NT2/D1 (cell line): ENCODE measurements at regions not wholly inside any gene's neighbourhood (a gene's known extent, or its start where the extent isn't known, plus 50 kb on each side); places are given as distances from the start of the nearest gene placed in this dataset.

Experiments
- DNase-seq: peaks from one replicate; pipeline ENCODE4 v3.0.0-alpha.2; 2011; ENCODE audit warnings: low read depth, low spot score
- H3K27me3 ChIP-seq: 2 replicates; pipeline ENCODE4 v1.6.0; 2011; ENCODE audit warnings: mild to moderate bottlenecking; ENCODE audit not compliant: insufficient read length, insufficient read depth
- H3K36me3 ChIP-seq: 2 replicates; pipeline ENCODE4 v1.6.1; 2011; ENCODE audit warnings: mild to moderate bottlenecking, low read length, mixed read lengths; ENCODE audit not compliant: insufficient read depth, insufficient read length
- H3K4me1 ChIP-seq: 2 replicates; pipeline ENCODE4 v1.5.1; 2011; ENCODE audit not compliant: insufficient read depth, insufficient read length
- H3K4me3 ChIP-seq: 2 replicates; pipeline ENCODE4 v1.5.1; 2011; ENCODE audit warnings: low read depth; ENCODE audit not compliant: insufficient read length
- H3K9ac ChIP-seq: 2 replicates; pipeline ENCODE4 v1.6.0; 2011; ENCODE audit warnings: low read depth; ENCODE audit not compliant: insufficient read length
- H3K9me3 ChIP-seq: 2 replicates; pipeline ENCODE4 v1.5.1; 2011; ENCODE audit warnings: mild to moderate bottlenecking, low read length; ENCODE audit not compliant: insufficient read depth
- SUZ12 ChIP-seq: IDR thresholded peaks from 2 replicates; pipeline ENCODE4 v1.6.1; 2011; ENCODE audit not compliant: insufficient read length, insufficient read depth; ENCODE audit errors: extremely low read depth
- YY1 ChIP-seq: IDR thresholded peaks from 2 replicates; pipeline ENCODE4 v1.6.1; 2011; ENCODE audit not compliant: insufficient read length, insufficient read depth
- ZNF274 ChIP-seq: IDR thresholded peaks from 2 replicates; pipeline ENCODE4 v1.6.1; 2011; ENCODE audit warnings: mild to moderate bottlenecking, low read depth, low read length

DNA sequence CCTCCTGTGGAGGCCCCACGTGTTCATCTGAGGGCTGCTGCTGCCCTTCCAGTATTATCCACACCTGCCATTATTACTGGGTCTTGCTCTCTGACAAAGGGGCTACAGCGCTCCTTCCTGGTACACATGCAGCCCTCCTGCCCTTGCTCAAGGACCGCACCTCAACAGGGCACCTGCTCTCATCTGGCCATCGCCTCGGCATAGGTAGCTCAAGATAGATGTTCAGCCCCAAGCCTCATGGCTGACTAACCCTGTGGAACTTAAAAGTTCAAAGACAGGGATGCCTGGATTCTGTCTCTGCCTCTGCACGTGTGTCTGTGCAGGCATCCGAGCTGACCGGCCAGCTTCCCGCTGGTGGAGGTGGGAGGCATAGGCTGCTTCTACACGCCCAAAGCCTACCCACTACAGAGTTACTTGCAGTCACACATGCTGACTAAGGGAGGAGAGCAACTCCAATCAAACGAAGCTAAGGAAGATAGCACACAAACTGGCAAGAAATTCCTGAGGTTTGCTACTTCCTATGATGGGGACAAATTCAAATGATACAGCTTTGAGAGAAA, 152.5 kb upstream of the ATP10A start:
- no peak for TF ChIP-seq SUZ12
- TF ChIP-seq YY1 = no peak
- no peak for TF ChIP-seq ZNF274
- Histone ChIP-seq H3K9ac (no peak overlapping the region), H3K4me3 (no peak overlapping the region), H3K36me3 (no peaks in the 10 kb centered on the region), H3K9me3 (no peaks in the 10 kb centered on the region), H3K27me3 (no peaks in the 10 kb centered on the region), H3K4me1 (peaks cover 3% of the 10 kb centered on the region)
- DNase-seq = no peak

DNA sequence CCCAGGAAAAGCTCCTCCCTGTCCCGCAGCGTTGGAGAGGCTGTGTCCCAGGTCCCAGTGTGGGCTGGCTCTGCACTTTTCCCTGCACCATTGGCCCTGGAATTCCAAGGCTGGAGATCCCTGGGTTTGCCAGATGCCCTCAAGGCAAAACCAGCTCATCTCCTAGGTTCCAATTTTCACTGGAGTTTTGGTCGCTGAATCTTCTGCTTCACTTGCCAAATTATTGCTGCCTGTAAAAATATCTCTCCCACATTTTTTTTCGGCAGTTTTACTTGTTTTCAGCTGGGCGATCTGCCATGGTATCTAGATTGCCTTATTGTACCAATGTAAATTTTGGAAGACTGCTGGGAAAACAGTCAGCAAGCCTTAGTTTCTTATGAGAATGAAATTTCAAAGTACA, 150.9 kb upstream of the ATP10A start:
- no peak overlapping the region for H3K4me3 ChIP-seq
- no peaks in the 10 kb centered on the region for H3K9me3 ChIP-seq
- no peak for DNase-seq
- no peak for TF ChIP-seq YY1
- TF ChIP-seq ZNF274 = no peak
- no peak for TF ChIP-seq SUZ12
- peaks cover 3% of the 10 kb centered on the region for H3K4me1 ChIP-seq
- H3K9ac ChIP-seq = no peak overlapping the region
- no peaks in the 10 kb centered on the region for H3K36me3 ChIP-seq
- no peaks in the 10 kb centered on the region for H3K27me3 ChIP-seq

DNA sequence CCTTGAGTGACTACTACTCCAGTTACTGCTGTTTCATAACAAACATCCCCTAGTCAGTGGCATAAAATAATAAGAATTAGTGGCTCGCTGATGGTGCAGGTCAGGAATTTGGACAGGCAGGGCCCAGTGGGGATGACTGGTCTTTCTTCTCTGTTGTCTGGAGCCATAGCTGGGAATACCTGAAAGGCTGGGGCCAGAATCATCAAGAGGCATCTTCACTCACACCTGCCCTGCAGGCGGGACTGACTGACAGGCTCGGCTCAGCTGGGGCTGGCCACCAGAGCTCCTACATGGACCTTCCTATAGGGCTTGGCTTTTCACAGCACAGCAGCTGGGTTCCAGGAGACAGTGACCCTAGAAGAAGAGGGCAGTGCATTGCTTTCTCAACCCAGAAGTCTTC, 148.8 kb upstream of the ATP10A start:
- Histone ChIP-seq H3K36me3 (no peaks in the 10 kb centered on the region), H3K4me1 (peaks cover 3% of the 10 kb centered on the region), H3K4me3 (no peak overlapping the region), H3K9ac (no peak overlapping the region), H3K9me3 (no peaks in the 10 kb centered on the region), H3K27me3 (no peaks in the 10 kb centered on the region)
- TF ChIP-seq YY1 = no peak
- no peak for TF ChIP-seq SUZ12
- TF ChIP-seq ZNF274 = no peak
- DNase-seq = no peak

DNA sequence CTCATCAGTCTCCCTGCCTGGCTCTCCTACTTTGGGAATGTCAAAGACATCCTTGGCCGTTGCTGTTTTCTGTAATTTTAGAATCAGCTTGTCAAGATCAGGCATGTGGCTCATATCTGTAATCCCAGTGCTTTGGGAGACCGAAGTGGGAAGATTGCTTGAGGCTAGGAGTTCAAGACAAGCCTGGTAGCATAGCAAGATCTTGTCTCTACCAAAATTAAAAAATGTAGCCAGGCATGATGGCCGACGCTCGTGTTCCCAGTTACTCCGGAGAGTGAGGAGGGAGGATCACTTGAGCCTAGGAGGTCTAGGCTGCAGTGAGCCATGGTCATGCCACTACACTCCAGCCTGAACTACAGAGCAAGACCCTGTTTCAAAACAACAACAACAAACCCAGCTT, 144.0 kb upstream of the ATP10A start:
- Histone ChIP-seq H3K36me3 (no peaks in the 10 kb centered on the region), H3K4me1 (no peaks in the 10 kb centered on the region), H3K9me3 (no peaks in the 10 kb centered on the region), H3K27me3 (no peaks in the 10 kb centered on the region), H3K4me3 (no peak overlapping the region), H3K9ac (no peak overlapping the region)
- TF ChIP-seq SUZ12 (no peak), YY1 (no peak), ZNF274 (no peak)
- no peak for DNase-seq

DNA sequence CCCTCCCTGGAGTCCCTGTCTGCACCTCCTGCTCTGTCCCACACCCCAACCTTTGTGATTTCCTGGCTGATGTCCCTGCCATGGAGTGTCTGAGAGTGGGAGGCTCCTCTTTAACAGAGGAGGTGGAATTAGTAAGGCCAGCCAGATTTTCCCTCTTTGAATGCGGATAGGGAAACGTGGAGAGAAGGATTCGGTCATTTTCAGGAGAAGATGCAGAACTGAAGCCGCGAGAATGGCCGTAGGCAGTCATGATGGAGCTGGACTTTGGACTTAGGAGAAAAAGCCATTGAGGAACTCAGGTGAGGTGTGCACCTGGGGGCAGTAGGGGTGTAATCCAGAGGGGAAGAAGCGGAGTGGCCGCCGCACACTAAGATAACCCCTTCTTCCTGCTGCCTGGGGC, 138.1 kb upstream of the ATP10A start:
- Histone ChIP-seq H3K4me3 (no peak overlapping the region), H3K9ac (no peak overlapping the region), H3K36me3 (no peaks in the 10 kb centered on the region), H3K4me1 (no peaks in the 10 kb centered on the region), H3K9me3 (no peaks in the 10 kb centered on the region), H3K27me3 (peaks cover 5% of the 10 kb centered on the region)
- no peak for TF ChIP-seq ZNF274
- TF ChIP-seq SUZ12 = no peak
- no peak for TF ChIP-seq YY1
- DNase-seq = no peak

DNA sequence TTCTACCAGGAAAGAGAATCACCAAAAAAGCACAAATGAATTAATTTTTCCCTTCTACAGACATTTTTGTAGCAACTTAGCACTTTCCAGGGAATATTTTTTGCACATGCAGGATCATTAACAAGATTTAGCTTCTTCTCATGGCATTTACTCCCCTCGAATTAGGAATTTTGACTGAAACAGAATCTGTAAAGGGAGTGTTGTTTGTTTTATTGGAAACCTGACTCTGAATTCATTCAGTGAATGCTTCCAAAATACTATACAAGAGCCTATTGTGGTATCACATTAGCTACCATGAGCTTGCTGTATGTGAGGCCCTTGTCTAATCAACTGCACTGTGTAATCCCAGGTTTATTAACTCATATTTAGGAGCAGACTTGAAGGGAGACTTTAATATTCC, 130.4 kb upstream of the ATP10A start:
- TF ChIP-seq ZNF274 (no peak), SUZ12 (no peak), YY1 (no peak)
- H3K4me1 ChIP-seq = no peaks in the 10 kb centered on the region

DNA sequence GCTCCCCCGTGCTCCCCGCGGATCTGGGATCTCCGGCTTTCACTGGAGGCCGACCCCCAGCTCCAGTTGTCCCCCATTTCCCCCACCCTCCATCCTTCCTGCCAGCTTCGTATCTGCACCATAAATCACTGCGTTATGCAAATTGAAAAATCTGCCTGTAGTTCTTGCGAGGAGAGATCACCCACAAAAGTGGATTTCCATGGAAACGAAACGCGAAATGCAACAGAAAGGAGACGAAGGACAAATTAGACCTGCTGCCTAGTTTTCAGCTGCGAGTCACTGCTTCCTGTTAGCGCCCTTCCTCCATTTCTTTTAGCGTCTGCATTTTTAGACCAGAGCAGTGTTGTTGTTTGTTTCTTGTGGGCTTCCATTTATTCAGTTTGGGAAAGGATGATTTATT, 127.1 kb upstream of the ATP10A start:
- H3K36me3 ChIP-seq = no peaks in the 10 kb centered on the region
- no peaks in the 10 kb centered on the region for H3K27me3 ChIP-seq
- no peaks in the 10 kb centered on the region for H3K9me3 ChIP-seq
- no peak overlapping the region for H3K4me3 ChIP-seq
- H3K9ac ChIP-seq = no peak overlapping the region
- no peak for DNase-seq
- no peaks in the 10 kb centered on the region for H3K4me1 ChIP-seq
- TF ChIP-seq SUZ12 (no peak), YY1 (no peak), ZNF274 (no peak)

More for the DNA sequence above, 130.4 kb upstream of the ATP10A start:
- H3K9ac ChIP-seq = no peak overlapping the region
- no peaks in the 10 kb centered on the region for H3K36me3 ChIP-seq
- H3K4me3 ChIP-seq = no peak overlapping the region
- H3K9me3 ChIP-seq = no peaks in the 10 kb centered on the region
- no peaks in the 10 kb centered on the region for H3K27me3 ChIP-seq
- DNase-seq = no peak
